ENCODE measurements at regions not wholly inside any gene's neighbourhood (a gene's known extent, or its start where the extent isn't known, plus 50 kb on each side); places are given as distances from the start of the nearest gene placed in this dataset.

DNA sequence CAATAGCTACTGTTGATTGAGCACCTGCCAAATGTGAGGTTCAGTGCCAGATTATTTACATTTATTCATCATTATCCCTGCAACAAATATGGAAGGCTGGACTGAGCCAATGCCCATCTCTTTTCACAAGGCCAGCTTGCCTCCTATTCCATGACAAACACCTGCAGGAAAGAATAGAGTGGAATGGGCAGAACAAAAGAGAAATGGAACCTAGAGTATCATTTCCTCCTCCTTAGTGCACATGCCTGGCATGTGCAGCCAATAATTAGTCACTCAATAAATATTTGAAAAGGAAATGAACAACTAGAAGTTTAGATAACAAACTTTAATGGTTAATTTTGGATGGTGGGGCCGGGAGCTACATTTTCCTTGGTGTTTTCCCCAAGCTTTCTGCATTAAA lies 61.4 kb upstream of the MYRIP start (continued):
- TF ChIP-seq, protein P1, sequence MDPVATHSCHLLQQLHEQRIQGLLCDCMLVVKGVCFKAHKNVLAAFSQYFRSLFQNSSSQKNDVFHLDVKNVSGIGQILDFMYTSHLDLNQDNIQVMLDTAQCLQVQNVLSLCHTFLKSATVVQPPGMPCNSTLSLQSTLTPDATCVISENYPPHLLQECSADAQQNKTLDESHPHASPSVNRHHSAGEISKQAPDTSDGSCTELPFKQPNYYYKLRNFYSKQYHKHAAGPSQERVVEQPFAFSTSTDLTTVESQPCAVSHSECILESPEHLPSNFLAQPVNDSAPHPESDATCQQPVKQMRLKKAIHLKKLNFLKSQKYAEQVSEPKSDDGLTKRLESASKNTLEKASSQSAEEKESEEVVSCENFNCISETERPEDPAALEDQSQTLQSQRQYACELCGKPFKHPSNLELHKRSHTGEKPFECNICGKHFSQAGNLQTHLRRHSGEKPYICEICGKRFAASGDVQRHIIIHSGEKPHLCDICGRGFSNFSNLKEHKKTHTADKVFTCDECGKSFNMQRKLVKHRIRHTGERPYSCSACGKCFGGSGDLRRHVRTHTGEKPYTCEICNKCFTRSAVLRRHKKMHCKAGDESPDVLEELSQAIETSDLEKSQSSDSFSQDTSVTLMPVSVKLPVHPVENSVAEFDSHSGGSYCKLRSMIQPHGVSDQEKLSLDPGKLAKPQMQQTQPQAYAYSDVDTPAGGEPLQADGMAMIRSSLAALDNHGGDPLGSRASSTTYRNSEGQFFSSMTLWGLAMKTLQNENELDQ (tag by site-specific recombination; IDR thresholded peaks at IDR 0.05; ENCODE audit: low read depth) = no peak
- TF ChIP-seq ZNF354C (tag by site-specific recombination; IDR thresholded peaks at IDR 0.05; ENCODE audit: borderline replicate concordance, low read depth) = no peak
- TF ChIP-seq ZNF184 (tag by site-specific recombination; IDR thresholded peaks at IDR 0.05) = no peak
- no peak for TF ChIP-seq ZNF843 (tag by site-specific recombination; IDR thresholded peaks at IDR 0.05)
- no peak for TF ChIP-seq ATF2 (tag by site-specific recombination; IDR thresholded peaks at IDR 0.05; ENCODE audit: low read depth)

- Histone ChIP-seq H3K27ac (ENCODE audit: extremely low read depth, low read depth, low read length) (no peak overlapping the region), H3K4me1 (ENCODE audit: control insufficient read depth, insufficient read depth, low read length) (no peaks in the 10 kb centered on the region), H3K9me3 (ENCODE audit: control insufficient read depth, insufficient read depth, low read depth, low read length) (no peaks in the 10 kb centered on the region), H3K36me3 (ENCODE audit: control insufficient read depth in 2 of 2, insufficient read depth in 1 of 2, low read length in 2 of 2) (no peaks in the 10 kb centered on the region), H3K4me3 (ENCODE audit: low read depth, low read length) (no peak overlapping the region)
- no peak for TF ChIP-seq ZBTB7A (tag by site-specific recombination; IDR thresholded peaks at IDR 0.05; ENCODE audit: low read depth)
- no peak for TF ChIP-seq ZNF416 (tag by site-specific recombination; IDR thresholded peaks at IDR 0.05)
- TF ChIP-seq ZNF248 (tag by site-specific recombination; IDR thresholded peaks at IDR 0.05) = no peak
- TF ChIP-seq MYNN (tag by site-specific recombination; IDR thresholded peaks at IDR 0.05; ENCODE audit: borderline replicate concordance) = no peak
- TF ChIP-seq ZNF202 (tag by site-specific recombination; IDR thresholded peaks at IDR 0.05; ENCODE audit: borderline replicate concordance) = no peak
- TF ChIP-seq ZFP3 (tag by site-specific recombination; IDR thresholded peaks at IDR 0.05; ENCODE audit: low read depth) = no peak
- TF ChIP-seq, protein P2, sequence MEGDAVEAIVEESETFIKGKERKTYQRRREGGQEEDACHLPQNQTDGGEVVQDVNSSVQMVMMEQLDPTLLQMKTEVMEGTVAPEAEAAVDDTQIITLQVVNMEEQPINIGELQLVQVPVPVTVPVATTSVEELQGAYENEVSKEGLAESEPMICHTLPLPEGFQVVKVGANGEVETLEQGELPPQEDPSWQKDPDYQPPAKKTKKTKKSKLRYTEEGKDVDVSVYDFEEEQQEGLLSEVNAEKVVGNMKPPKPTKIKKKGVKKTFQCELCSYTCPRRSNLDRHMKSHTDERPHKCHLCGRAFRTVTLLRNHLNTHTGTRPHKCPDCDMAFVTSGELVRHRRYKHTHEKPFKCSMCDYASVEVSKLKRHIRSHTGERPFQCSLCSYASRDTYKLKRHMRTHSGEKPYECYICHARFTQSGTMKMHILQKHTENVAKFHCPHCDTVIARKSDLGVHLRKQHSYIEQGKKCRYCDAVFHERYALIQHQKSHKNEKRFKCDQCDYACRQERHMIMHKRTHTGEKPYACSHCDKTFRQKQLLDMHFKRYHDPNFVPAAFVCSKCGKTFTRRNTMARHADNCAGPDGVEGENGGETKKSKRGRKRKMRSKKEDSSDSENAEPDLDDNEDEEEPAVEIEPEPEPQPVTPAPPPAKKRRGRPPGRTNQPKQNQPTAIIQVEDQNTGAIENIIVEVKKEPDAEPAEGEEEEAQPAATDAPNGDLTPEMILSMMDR (tag by site-specific recombination; IDR thresholded peaks at IDR 0.05) = no peak
- TF ChIP-seq, protein P3, sequence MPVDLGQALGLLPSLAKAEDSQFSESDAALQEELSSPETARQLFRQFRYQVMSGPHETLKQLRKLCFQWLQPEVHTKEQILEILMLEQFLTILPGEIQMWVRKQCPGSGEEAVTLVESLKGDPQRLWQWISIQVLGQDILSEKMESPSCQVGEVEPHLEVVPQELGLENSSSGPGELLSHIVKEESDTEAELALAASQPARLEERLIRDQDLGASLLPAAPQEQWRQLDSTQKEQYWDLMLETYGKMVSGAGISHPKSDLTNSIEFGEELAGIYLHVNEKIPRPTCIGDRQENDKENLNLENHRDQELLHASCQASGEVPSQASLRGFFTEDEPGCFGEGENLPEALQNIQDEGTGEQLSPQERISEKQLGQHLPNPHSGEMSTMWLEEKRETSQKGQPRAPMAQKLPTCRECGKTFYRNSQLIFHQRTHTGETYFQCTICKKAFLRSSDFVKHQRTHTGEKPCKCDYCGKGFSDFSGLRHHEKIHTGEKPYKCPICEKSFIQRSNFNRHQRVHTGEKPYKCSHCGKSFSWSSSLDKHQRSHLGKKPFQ (tag by site-specific recombination; IDR thresholded peaks at IDR 0.05) = no peak
- ChIA-PET POLR2A (no interaction called here), CTCF (no interaction called here)
Measured at GRCh38 chr3:39748763-39749162, 60.6 kb upstream of the MYRIP start.

- TF ChIP-seq, protein P1 (tag by site-specific recombination; IDR thresholded peaks at IDR 0.05; ENCODE audit: low read depth) = no peak
- TF ChIP-seq PRDM6 (tag by site-specific recombination; IDR thresholded peaks at IDR 0.05) (no peak), ZNF37A (tag by site-specific recombination; IDR thresholded peaks at IDR 0.05) (no peak), ZNF211 (tag by site-specific recombination; IDR thresholded peaks at IDR 0.05; ENCODE audit: low read depth) (no peak), ZNF704 (tag by site-specific recombination; IDR thresholded peaks at IDR 0.05) (no peak)
- TF ChIP-seq, protein P4, sequence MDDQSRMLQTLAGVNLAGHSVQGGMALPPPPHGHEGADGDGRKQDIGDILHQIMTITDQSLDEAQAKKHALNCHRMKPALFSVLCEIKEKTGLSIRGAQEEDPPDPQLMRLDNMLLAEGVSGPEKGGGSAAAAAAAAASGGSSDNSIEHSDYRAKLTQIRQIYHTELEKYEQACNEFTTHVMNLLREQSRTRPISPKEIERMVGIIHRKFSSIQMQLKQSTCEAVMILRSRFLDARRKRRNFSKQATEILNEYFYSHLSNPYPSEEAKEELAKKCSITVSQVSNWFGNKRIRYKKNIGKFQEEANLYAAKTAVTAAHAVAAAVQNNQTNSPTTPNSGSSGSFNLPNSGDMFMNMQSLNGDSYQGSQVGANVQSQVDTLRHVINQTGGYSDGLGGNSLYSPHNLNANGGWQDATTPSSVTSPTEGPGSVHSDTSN (CRISPR knock-in tag; IDR thresholded peaks at IDR 0.05) = no peak
- no peak overlapping the region for H3K4me3 ChIP-seq (ENCODE audit: low read depth, low read length)
- H3K27ac ChIP-seq (ENCODE audit: extremely low read depth, low read depth, low read length) = no peak overlapping the region
- H3K9me3 ChIP-seq (ENCODE audit: control insufficient read depth, insufficient read depth, low read depth, low read length) = no peaks in the 10 kb centered on the region
- CTCF ChIA-PET = no interaction called here
- no peaks in the 10 kb centered on the region for H3K36me3 ChIP-seq (ENCODE audit: control insufficient read depth in 2 of 2, insufficient read depth in 1 of 2, low read length in 2 of 2)
- POLR2A ChIA-PET = no interaction called here
- H3K4me1 ChIP-seq (ENCODE audit: control insufficient read depth, insufficient read depth, low read length) = no peaks in the 10 kb centered on the region
Measured at GRCh38 chr3:39750712-39751111, 58.7 kb upstream of the MYRIP start.
